Activated T-helper 1 cell treated with anti-CD3 and anti-CD28 coated beads, Interleukin-2, amount 50 U/mL, for 16 hours (primary cell): ENCODE measurements at regions not wholly inside any gene's neighbourhood (a gene's known extent, or its start where the extent isn't known, plus 50 kb on each side); places are given as distances from the start of the nearest gene placed in this dataset.

Source experiments
- DNase-seq, 2 donors: peaks; one replicate each; pipeline ENCODE4 v3.0.0-alpha.2; 2020; ENCODE audit warnings: low read depth in 1 of 2, low spot score in 1 of 2

DNA sequence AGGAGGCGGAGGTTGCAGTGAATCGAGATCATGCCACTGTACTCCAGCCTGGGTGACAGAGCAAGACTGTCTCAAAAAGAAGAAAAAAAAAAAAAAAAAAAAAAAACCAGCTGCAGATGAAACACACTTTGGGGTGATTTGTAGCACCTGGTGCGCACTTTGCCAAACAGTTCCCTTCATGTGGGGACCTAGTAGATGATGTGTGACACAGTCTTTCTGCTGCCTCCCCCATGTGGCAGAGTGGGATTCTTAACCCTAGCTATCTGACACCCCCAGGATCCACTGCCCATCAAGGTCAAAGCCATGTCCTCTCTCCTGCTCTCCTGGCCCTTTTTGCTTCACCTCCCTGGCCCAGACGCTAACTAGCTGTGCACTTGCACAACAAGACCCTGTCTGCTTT lies 52.1 kb upstream of the PDZD8 start:
- DNase-seq = no peak

DNA sequence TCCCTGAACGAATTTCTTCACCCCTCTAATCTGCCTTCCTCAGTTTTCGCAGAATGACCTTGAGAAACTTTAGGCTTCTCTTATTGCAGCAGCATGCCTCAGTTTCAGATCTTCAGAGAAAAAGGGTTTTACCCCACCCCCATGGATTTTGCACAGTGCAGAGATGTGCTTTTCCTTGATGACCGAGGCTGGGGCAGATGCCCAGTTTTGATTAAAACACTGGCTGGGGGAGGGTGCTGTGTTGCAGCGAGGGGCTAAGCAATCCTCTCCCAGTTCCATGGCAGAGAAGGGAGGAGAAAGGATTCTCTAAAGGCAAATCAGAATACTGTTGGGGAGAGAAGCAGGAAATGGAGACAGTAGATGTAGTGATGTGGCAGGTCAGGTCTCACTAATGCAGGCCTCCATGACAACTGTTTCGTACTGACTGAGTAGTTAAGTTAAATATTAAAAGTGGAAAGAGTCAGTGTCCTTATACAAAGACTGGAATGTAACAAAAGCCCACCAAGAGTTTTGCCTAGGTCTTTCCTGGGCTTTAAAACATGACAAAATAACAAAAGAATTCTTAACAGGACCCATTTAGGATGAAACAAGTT lies 50.8 kb upstream of the PDZD8 start:
- DNase-seq = no peak

DNA sequence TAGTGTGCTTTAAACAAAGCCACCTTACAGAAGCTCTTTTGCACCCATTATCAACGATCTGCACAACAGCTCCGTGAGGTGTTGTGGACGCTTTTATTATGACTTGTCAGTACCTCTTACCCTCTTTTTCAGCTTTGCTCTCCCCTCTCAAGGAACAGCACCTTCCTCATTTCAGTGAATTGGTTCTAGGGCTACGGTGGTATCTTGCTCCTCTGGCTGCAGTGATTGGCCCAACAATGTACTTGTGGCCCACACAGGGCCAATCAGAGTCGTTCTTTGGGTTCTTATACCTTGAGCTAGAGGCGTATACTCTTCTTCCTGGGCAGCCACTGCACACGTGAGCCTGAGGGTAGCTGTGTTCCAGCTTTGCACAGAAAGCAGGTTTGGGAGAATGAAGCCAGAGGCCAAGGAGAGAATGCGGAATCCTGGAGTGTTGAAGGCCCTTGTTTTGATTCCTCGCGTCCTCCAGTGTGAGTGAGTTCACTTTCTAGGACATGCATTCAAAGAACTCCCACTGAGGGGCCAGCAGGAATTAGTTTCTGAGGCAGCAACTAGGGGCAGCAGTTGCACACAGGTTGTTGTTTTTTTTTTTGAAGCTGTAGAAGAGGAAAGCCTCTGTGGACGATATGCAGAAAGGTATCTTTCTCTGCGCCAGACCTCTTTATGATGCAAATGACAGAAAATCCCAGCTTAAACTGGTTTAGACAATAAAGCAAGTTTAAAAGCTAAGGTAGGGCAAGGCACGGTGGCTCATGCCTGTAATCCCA lies 49.8 kb upstream of the PDZD8 start:
- no peak for DNase-seq
